Cardiac septum (tissue), 1 donor: ENCODE measurements at regions not wholly inside any gene's neighbourhood (a gene's known extent, or its start where the extent isn't known, plus 50 kb on each side); places are given as distances from the start of the nearest gene placed in this dataset.

Experiments
- DNase-seq: peaks from one replicate; pipeline ENCODE4 v3.0.0-alpha.2; 2020; ENCODE audit warnings: low spot score
- intact Hi-C: fragments of 100-400 bp; cut with DNase I; formaldehyde crosslinking; loops from one replicate; pipeline ENCODE4 v1.14.0; 2022
- donor health status: DM: no; HTN: no; CAD: no.

- intact Hi-C loops: loop anchor here (2.0 to 5.0 kb wide), 2 partner anchors 33 to 138 kb away; partner anchors contain the start of gene RAI14
- DNase-seq: no peak
These were observed 136.5 kb upstream of the RAI14 start for GRCh38 chr5:34519489-34520220.

- intact Hi-C loops: loop anchor here (5.0 kb wide), 1 partner anchor 136 kb away; the partner anchor contains the start of gene RAI14
- DNase-seq: no peak
These were observed 134.4 kb upstream of the RAI14 start for GRCh38 chr5:34521628-34522290.

GRCh38 chr5:34522599-34523386, 133.3 kb upstream of the RAI14 start:
- no peak for DNase-seq
- intact Hi-C loops: loop anchor here (1.0 to 5.0 kb wide), 2 partner anchors 135 to 376 kb away; partner anchors contain the start of gene RAI14

GRCh38 chr5:34523387-34523726, 132.8 kb upstream of the RAI14 start:
- intact Hi-C loops: loop anchor here (1.0 to 5.0 kb wide), 2 partner anchors 134 to 375 kb away; partner anchors contain the start of gene RAI14
- no peak for DNase-seq

GRCh38 chr5:34524123-34524522, 132.0 kb upstream of the RAI14 start:
- intact Hi-C loops: loop anchor here (5.0 kb wide), 1 partner anchor 133 kb away; the partner anchor contains the start of gene RAI14
- no peak for DNase-seq

GRCh38 chr5:34525761-34526160, 130.4 kb upstream of the RAI14 start:
- intact Hi-C loops: no loop called here
- DNase-seq: no peak

- intact Hi-C loops: no loop called here
- no peak for DNase-seq
These were observed 129.3 kb upstream of the RAI14 start for GRCh38 chr5:34526682-34527305.

DNA sequence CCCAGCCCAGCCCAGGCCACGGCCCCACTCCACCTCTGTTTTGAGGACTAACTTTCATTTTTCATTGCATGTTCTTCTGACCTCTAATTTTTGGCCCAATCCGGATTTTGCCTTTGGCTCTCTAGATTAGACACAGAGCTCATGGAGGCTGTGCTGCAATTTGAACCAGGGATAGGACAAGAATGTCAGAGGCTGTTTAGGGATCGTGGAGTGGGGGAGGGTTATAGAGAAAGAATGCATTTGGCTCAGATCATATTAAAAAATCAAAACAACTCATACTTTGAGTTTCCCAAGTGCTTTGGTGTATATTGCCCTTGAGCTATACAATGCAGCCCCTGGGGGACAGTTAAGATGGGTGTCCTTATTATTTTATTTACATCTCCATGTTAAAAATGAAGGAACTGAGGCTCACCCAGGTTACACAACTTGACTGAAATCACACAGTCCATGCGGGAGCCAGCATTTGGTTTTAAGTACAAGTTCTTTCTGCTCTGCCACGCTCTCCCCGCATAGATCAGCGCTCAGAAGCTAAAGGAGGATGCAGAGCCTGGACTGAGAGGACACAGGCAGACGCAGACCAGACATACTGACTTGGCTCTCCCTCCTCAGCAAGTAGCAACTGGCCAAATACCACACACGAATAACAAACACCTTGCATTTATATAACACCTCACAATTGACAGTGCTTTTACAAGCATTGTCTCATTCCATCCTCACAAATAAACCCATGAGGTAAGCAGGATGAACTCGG, 126.4 kb upstream of the RAI14 start:
- DNase-seq: no peak
- intact Hi-C loops: no loop called here

DNA sequence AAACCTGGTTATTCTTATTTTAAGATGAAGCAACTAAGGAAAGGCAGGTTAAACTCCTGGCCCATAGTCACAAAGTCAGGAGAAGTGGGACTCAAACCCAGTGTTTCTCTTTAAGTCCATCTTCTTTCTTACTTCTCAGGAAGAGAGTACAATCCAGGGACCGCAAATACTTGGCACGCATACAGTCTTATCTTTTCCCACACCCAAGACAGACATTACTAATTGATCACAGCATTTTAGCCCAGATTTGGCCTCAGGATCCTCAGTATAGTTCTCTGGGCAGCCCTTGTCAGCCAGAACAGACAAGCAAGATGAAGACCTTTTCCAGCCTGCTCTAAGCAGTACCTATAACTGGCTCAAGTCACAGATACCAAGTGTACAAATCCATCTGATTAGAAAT, 125.5 kb upstream of the RAI14 start:
- DNase-seq: no peak
- intact Hi-C loops: no loop called here

- intact Hi-C loops: no loop called here
These were observed 124.3 kb upstream of the RAI14 start for GRCh38 chr5:34531751-34532360.

GRCh38 chr5:34533582-34534522, 122.3 kb upstream of the RAI14 start:
- DNase-seq: no peak
- intact Hi-C loops: no loop called here

More at GRCh38 chr5:34531751-34532360, 124.3 kb upstream of the RAI14 start:
- no peak for DNase-seq

DNA sequence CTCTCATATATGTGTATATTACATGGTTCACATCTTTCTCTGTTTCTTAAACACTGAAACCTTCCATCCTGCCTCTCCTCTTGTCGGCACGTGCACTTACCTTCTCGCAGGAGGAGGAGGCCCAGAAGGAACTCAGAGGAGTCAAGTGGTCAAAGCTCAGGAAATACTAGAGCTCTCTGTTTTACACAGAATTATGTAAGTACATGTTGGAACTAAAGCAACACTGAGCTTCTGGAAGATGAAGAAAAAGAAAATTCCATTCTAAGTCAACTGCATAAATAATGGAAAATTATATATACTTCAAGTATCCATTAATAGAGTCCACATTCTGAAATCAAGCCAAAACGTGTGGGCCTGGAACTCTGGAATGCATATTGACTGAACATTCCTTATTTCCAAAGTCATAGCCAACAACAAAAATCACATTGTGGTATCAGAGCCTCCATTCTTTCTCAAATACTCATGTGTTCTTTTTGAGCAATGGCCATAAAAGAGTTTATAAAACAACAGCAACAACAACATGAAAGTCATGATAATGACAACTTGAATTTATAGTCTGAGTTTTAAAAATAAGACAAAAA, 121.5 kb upstream of the RAI14 start:
- intact Hi-C loops: no loop called here
- DNase-seq: no peak

- no peak for DNase-seq
- intact Hi-C loops: no loop called here
These were observed 120.7 kb upstream of the RAI14 start for GRCh38 chr5:34535433-34535832.

- no peak for DNase-seq
- intact Hi-C loops: no loop called here
These were observed 120.0 kb upstream of the RAI14 start for GRCh38 chr5:34535944-34536623.

DNA sequence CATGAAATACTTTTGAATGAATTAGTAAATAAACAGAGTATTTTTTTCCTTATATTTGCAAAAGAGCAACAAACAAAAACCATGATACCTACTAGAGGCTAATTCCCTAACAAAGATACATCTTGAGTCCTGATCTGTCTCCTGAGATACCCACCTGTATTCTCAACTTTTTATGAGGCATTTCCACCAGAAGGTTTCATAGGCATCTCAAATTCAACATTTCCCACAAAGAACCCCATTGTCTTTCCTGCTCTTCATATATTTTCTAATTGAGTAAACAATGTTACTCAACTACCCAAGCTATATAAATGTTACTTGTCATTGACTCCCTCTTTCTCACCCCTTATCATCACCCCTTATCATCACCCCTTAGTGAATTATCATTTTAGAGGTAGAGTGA, 119.4 kb upstream of the RAI14 start:
- intact Hi-C loops: no loop called here
- DNase-seq: no peak

DNA sequence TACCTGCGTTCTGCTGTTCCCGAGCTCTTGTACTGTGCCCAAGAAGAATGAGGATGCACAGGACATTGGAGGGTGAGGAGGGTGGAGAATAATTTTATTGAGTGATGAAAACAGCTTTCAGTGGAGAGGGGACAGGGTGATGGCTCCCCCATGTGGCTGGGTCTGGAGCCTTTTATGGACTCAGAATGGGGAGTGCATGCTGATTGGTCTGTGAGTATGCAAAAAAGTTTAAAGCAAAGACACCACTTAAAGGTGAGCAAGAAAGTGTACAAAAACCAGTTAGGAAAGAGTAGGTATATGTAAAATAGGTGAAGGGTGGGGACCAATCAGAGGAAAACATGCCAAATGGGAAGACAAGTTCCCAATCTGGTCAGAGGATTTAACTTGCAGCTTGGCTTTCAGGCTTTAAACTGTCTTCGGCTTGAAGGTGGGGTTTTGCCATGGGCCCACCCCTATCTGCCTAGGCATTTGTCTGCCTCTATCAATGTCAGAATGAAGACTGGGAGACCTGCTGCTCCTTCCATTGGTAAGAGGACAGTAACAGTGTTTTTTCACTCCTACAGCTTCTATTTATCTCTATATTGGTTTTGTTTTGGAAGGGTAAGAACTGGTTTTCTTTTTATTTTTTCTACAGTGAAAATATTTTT, 118.0 kb upstream of the RAI14 start:
- intact Hi-C loops: no loop called here
- DNase-seq: no peak
